ENCODE measurements at regions not wholly inside any gene's neighbourhood (a gene's known extent, or its start where the extent isn't known, plus 50 kb on each side); places are given as distances from the start of the nearest gene placed in this dataset.

DNA sequence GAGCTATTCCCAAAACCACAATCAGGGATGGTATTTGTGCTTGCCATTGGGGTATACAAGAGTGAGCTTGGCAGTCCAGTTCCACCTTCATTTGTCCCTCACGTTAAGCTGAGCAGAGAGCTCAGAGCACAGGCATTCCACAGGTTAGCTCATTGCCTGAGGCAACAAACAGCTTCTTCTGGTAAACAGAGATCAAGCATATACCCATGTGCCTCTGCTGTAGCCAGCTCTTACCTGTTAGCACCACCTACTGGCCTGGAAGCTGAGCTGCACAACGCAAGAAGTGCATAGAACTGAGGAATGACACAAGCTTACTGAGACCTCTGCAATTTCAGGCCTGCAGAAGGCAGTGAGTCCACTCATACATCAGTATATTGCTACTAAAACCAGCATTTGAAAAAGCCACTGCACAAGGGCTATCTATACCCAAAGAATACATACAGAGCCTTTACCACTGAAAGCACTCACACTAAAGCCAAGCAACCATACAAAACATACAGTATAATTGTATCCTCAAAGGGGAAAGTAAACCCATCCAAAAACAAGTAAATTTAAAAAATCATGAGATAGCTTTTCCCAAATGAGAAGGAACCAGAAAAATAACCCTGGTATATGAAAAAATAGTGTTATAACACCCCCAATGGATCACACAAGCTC, 258.3 kb upstream of the GABRA2 start:
- Histone ChIP-seq H2AFZ (ENCODE audit: low read depth, low read length) (no peak overlapping the region), H3K4me3 (ENCODE audit: low read length) (no peak overlapping the region), H3K9ac (ENCODE audit: low read length) (no peak overlapping the region), H3K27ac (ENCODE audit: low read length) (no peak overlapping the region), H3F3A (ENCODE audit: insufficient read depth, low read length, poor library complexity, severe bottlenecking) (no peaks in the 10 kb centered on the region), H3K79me2 (replicated peaks; ENCODE audit: insufficient read depth, low read length) (no peaks in the 10 kb centered on the region), H3K27me3 (ENCODE audit: insufficient read depth, low read depth, low read length) (no peaks in the 10 kb centered on the region), H3K36me3 (ENCODE audit: insufficient read depth, low read length) (no peaks in the 10 kb centered on the region), H3K4me2 (ENCODE audit: low read length) (no peak overlapping the region), H3K9me3 (ENCODE audit: low read length) (no peaks in the 10 kb centered on the region), H3K9me2 (ENCODE audit: insufficient read depth, low read length) (no peaks in the 10 kb centered on the region), H4K20me1 (ENCODE audit: insufficient read depth) (no peaks in the 10 kb centered on the region)
- TF ChIP-seq RAD21 (conservative IDR thresholded peaks at IDR 0.05), result peak; percentile 62
- no peak for TF ChIP-seq POLR2AphosphoS5 (IDR thresholded peaks at IDR 0.05)
- TF ChIP-seq, protein P1, sequence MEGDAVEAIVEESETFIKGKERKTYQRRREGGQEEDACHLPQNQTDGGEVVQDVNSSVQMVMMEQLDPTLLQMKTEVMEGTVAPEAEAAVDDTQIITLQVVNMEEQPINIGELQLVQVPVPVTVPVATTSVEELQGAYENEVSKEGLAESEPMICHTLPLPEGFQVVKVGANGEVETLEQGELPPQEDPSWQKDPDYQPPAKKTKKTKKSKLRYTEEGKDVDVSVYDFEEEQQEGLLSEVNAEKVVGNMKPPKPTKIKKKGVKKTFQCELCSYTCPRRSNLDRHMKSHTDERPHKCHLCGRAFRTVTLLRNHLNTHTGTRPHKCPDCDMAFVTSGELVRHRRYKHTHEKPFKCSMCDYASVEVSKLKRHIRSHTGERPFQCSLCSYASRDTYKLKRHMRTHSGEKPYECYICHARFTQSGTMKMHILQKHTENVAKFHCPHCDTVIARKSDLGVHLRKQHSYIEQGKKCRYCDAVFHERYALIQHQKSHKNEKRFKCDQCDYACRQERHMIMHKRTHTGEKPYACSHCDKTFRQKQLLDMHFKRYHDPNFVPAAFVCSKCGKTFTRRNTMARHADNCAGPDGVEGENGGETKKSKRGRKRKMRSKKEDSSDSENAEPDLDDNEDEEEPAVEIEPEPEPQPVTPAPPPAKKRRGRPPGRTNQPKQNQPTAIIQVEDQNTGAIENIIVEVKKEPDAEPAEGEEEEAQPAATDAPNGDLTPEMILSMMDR (IDR thresholded peaks at IDR 0.05; ENCODE audit: poor library complexity, severe bottlenecking), result peak; percentile 58
- TF ChIP-seq, protein P2, sequence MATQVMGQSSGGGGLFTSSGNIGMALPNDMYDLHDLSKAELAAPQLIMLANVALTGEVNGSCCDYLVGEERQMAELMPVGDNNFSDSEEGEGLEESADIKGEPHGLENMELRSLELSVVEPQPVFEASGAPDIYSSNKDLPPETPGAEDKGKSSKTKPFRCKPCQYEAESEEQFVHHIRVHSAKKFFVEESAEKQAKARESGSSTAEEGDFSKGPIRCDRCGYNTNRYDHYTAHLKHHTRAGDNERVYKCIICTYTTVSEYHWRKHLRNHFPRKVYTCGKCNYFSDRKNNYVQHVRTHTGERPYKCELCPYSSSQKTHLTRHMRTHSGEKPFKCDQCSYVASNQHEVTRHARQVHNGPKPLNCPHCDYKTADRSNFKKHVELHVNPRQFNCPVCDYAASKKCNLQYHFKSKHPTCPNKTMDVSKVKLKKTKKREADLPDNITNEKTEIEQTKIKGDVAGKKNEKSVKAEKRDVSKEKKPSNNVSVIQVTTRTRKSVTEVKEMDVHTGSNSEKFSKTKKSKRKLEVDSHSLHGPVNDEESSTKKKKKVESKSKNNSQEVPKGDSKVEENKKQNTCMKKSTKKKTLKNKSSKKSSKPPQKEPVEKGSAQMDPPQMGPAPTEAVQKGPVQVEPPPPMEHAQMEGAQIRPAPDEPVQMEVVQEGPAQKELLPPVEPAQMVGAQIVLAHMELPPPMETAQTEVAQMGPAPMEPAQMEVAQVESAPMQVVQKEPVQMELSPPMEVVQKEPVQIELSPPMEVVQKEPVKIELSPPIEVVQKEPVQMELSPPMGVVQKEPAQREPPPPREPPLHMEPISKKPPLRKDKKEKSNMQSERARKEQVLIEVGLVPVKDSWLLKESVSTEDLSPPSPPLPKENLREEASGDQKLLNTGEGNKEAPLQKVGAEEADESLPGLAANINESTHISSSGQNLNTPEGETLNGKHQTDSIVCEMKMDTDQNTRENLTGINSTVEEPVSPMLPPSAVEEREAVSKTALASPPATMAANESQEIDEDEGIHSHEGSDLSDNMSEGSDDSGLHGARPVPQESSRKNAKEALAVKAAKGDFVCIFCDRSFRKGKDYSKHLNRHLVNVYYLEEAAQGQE (IDR thresholded peaks at IDR 0.05; ENCODE audit: borderline replicate concordance), result no peak
- peak; percentile 55 for TF ChIP-seq SMC3 (conservative IDR thresholded peaks at IDR 0.05; ENCODE audit: poor library complexity)
- no peak for TF ChIP-seq TAF1 (IDR thresholded peaks at IDR 0.05; ENCODE audit: low read depth)

DNA sequence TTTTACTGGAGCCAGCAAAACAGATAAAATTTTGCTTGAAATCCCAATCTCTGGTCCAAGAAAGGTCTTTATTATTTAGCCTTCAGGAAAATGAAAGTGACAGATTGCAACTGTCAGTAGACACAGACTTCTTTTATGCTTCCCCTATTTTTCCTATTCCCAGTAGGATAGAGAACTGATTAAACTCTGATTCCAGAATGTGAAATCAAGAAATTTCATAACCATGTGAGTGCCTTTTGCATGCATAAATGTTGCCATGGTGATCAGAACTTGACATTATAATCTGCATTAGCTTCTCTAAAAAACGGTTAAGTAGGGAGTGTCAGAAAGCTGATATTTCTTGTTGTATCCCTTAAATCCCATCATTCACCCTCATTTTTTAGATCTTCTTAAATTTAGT, 255.2 kb upstream of the GABRA2 start:
- H3K27me3 ChIP-seq (ENCODE audit: insufficient read depth, low read depth, low read length), result no peaks in the 10 kb centered on the region
- TF ChIP-seq TAF1 (IDR thresholded peaks at IDR 0.05; ENCODE audit: low read depth) (no peak), EP300 (conservative IDR thresholded peaks at IDR 0.05; ENCODE audit: poor library complexity, severe bottlenecking) (peak; percentile 74), RAD21 (conservative IDR thresholded peaks at IDR 0.05) (peak; percentile 25), POLR2AphosphoS5 (IDR thresholded peaks at IDR 0.05) (peak; percentile 46), EZH2 (IDR thresholded peaks at IDR 0.05; ENCODE audit: borderline replicate concordance, insufficient read depth, low read length, poor library complexity, severe bottlenecking) (no peak), SMC3 (conservative IDR thresholded peaks at IDR 0.05; ENCODE audit: poor library complexity) (peak; percentile 15)
- TF ChIP-seq, protein P2 (IDR thresholded peaks at IDR 0.05; ENCODE audit: borderline replicate concordance), result peak; percentile 97
- no peaks in the 10 kb centered on the region for H3F3A ChIP-seq (ENCODE audit: insufficient read depth, low read length, poor library complexity, severe bottlenecking)
- H3K27ac ChIP-seq (ENCODE audit: low read length), result peak overlapping the region; percentile 71
- H3K9me2 ChIP-seq (ENCODE audit: insufficient read depth, low read length), result no peaks in the 10 kb centered on the region
- H2AFZ ChIP-seq (ENCODE audit: low read depth, low read length), result no peak overlapping the region
- H3K79me2 ChIP-seq (replicated peaks; ENCODE audit: insufficient read depth, low read length), result no peaks in the 10 kb centered on the region
- H4K20me1 ChIP-seq (ENCODE audit: insufficient read depth), result no peaks in the 10 kb centered on the region
- peak overlapping the region; percentile 67 for H3K4me2 ChIP-seq (ENCODE audit: low read length)
- H3K9me3 ChIP-seq (ENCODE audit: low read length), result no peaks in the 10 kb centered on the region
- H3K36me3 ChIP-seq (ENCODE audit: insufficient read depth, low read length), result no peaks in the 10 kb centered on the region
- peak overlapping the region; percentile 49 for H3K4me3 ChIP-seq (ENCODE audit: low read length)
- H3K9ac ChIP-seq (ENCODE audit: low read length), result peak overlapping the region; percentile 11
